ENCODE measurements at regions not wholly inside any gene's neighbourhood (a gene's known extent, or its start where the extent isn't known, plus 50 kb on each side); places are given as distances from the start of the nearest gene placed in this dataset.
"Not testable (repeated sequence)": the region's sequence is repeated elsewhere in the genome, so short reads cannot be mapped to it uniquely, and the experiment has no call there.

DNA sequence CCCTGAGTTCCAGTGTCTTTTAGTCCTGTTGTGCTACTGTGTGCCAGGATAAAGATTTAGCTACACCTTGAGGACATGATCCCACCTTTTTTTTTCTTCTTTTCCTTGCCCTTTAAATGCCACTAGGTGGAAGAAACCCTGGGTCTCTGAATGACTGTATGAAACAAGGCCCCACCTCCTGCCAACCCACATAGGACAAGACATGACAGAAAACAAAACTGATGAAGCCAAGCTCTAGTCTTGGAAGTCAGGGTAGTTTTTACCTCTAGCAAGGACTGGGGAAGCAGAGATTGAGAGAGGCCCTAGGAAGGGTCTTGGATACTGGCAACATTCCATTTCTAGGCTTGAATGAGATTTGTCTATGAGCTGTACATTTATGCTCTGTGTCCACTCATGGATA is 410.7 kb downstream of the MIAT start:
- no peak for DNase-seq (ENCODE audit: low read depth in 6 of 9, low spot score in 9 of 9)
- Histone ChIP-seq H3K27me3 (ENCODE audit: control insufficient read depth in 2 of 2, insufficient read depth in 1 of 2, low read length in 1 of 2) (no peaks in the 10 kb centered on the region), H3K4me1 (ENCODE audit: control insufficient read depth in 2 of 2, insufficient read depth in 2 of 2, low read length in 2 of 2) (no peaks in the 10 kb centered on the region), H3K9me3 (ENCODE audit: control insufficient read depth in 2 of 2, insufficient read depth in 1 of 2, low read length in 1 of 2) (no peaks in the 10 kb centered on the region), H3K36me3 (ENCODE audit: control insufficient read depth in 2 of 2, insufficient read depth in 2 of 2, low read length in 1 of 2) (no peaks in the 10 kb centered on the region), H3K27ac (ENCODE audit: low read depth in 1 of 2, low read length in 1 of 2) (no peak overlapping the region), H3K4me3 (ENCODE audit: low read length in 2 of 2) (no peak overlapping the region)

DNA sequence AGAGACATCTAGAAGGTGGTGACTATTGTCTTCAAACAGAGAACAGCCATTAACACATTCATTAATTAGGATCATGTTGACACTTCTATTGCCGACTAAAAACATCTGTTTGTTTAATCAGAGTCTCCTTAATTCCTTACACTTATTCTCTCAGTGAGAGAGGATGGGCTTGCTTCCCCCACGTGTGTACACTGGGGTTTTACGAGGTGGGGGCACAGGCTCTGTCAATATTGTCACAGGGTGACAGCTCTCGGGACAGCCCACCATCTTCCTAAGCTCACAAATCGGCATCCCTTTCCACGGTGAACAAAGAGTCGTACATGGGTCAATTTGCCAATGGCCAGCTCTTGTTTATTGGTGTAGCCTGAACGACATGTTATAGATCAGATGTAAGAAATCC is 413.2 kb downstream of the MIAT start:
- WGBS = 44% methylated on average over 8 of the region's 8 CpGs
- Histone ChIP-seq H3K27me3 (ENCODE audit: control insufficient read depth in 2 of 2, insufficient read depth in 1 of 2, low read length in 1 of 2) (no peaks in the 10 kb centered on the region), H3K9me3 (ENCODE audit: control insufficient read depth in 2 of 2, insufficient read depth in 1 of 2, low read length in 1 of 2) (no peaks in the 10 kb centered on the region), H3K36me3 (ENCODE audit: control insufficient read depth in 2 of 2, insufficient read depth in 2 of 2, low read length in 1 of 2) (no peaks in the 10 kb centered on the region), H3K27ac (ENCODE audit: low read depth in 1 of 2, low read length in 1 of 2) (no peak overlapping the region), H3K4me1 (ENCODE audit: control insufficient read depth in 2 of 2, insufficient read depth in 2 of 2, low read length in 2 of 2) (no peaks in the 10 kb centered on the region), H3K4me3 (ENCODE audit: low read length in 2 of 2) (no peak overlapping the region)
- DNase-seq (ENCODE audit: low read depth in 6 of 9, low spot score in 9 of 9) = no peak

- Histone ChIP-seq H3K36me3 (ENCODE audit: control insufficient read depth in 2 of 2, insufficient read depth in 2 of 2, low read length in 1 of 2) (no peaks in the 10 kb centered on the region), H3K27me3 (ENCODE audit: control insufficient read depth in 2 of 2, insufficient read depth in 1 of 2, low read length in 1 of 2) (no peaks in the 10 kb centered on the region), H3K4me1 (ENCODE audit: control insufficient read depth in 2 of 2, insufficient read depth in 2 of 2, low read length in 2 of 2) (no peaks in the 10 kb centered on the region), H3K4me3 (ENCODE audit: low read length in 2 of 2) (no peak overlapping the region), H3K27ac (ENCODE audit: low read depth in 1 of 2, low read length in 1 of 2) (no peak overlapping the region), H3K9me3 (ENCODE audit: control insufficient read depth in 2 of 2, insufficient read depth in 1 of 2, low read length in 1 of 2) (no peaks in the 10 kb centered on the region)
- WGBS = 88% methylated on average over 12 of the region's 12 CpGs
- DNase-seq (ENCODE audit: low read depth in 6 of 9, low spot score in 9 of 9) = no peak
Observed at GRCh38 chr22:27073601-27074425, 416.4 kb downstream of the MIAT start.

GRCh38 chr22:27075028-27075678 is 417.8 kb downstream of the MIAT start:
- no peak overlapping the region for H3K27ac ChIP-seq (ENCODE audit: low read depth in 1 of 2, low read length in 1 of 2)
- H3K4me3 ChIP-seq (ENCODE audit: low read length in 2 of 2) = no peak overlapping the region
- H3K9me3 ChIP-seq (ENCODE audit: control insufficient read depth in 2 of 2, insufficient read depth in 1 of 2, low read length in 1 of 2) = no peaks in the 10 kb centered on the region
- peak in 3 of 9 donors; percentile 3 to 6 (median 3) for DNase-seq (ENCODE audit: low read depth in 6 of 9, low spot score in 9 of 9)
- H3K4me1 ChIP-seq (ENCODE audit: control insufficient read depth in 2 of 2, insufficient read depth in 2 of 2, low read length in 2 of 2) = no peaks in the 10 kb centered on the region
- H3K27me3 ChIP-seq (ENCODE audit: control insufficient read depth in 2 of 2, insufficient read depth in 1 of 2, low read length in 1 of 2) = no peaks in the 10 kb centered on the region
- H3K36me3 ChIP-seq (ENCODE audit: control insufficient read depth in 2 of 2, insufficient read depth in 2 of 2, low read length in 1 of 2) = no peaks in the 10 kb centered on the region
- 67% methylated on average over 6 of the region's 6 CpGs for WGBS

GRCh38 chr22:27075891-27076290 is 418.5 kb downstream of the MIAT start:
- no peaks in the 10 kb centered on the region for H3K9me3 ChIP-seq (ENCODE audit: control insufficient read depth in 2 of 2, insufficient read depth in 1 of 2, low read length in 1 of 2)
- H3K27ac ChIP-seq (ENCODE audit: low read depth in 1 of 2, low read length in 1 of 2) = no peak overlapping the region
- H3K4me1 ChIP-seq (ENCODE audit: control insufficient read depth in 2 of 2, insufficient read depth in 2 of 2, low read length in 2 of 2) = no peaks in the 10 kb centered on the region
- H3K36me3 ChIP-seq (ENCODE audit: control insufficient read depth in 2 of 2, insufficient read depth in 2 of 2, low read length in 1 of 2) = no peaks in the 10 kb centered on the region
- no peak for DNase-seq (ENCODE audit: low read depth in 6 of 9, low spot score in 9 of 9)
- no peak overlapping the region for H3K4me3 ChIP-seq (ENCODE audit: low read length in 2 of 2)
- 42% methylated on average over 7 of the region's 7 CpGs for WGBS
- no peaks in the 10 kb centered on the region for H3K27me3 ChIP-seq (ENCODE audit: control insufficient read depth in 2 of 2, insufficient read depth in 1 of 2, low read length in 1 of 2)

- H3K27me3 ChIP-seq (ENCODE audit: control insufficient read depth in 2 of 2, insufficient read depth in 1 of 2, low read length in 1 of 2); H3K4me1 ChIP-seq (ENCODE audit: control insufficient read depth in 2 of 2, insufficient read depth in 2 of 2, low read length in 2 of 2); H3K9me3 ChIP-seq (ENCODE audit: control insufficient read depth in 2 of 2, insufficient read depth in 1 of 2, low read length in 1 of 2); H3K36me3 ChIP-seq (ENCODE audit: control insufficient read depth in 2 of 2, insufficient read depth in 2 of 2, low read length in 1 of 2); H3K4me3 ChIP-seq (ENCODE audit: low read length in 2 of 2); DNase-seq (ENCODE audit: low read depth in 6 of 9, low spot score in 9 of 9); H3K27ac ChIP-seq (ENCODE audit: low read depth in 1 of 2, low read length in 1 of 2): not testable (repeated sequence)
- WGBS = 91% methylated on average over 3 of the region's 3 CpGs
Observed at GRCh38 chr22:27078064-27078463, 420.7 kb downstream of the MIAT start.

DNA sequence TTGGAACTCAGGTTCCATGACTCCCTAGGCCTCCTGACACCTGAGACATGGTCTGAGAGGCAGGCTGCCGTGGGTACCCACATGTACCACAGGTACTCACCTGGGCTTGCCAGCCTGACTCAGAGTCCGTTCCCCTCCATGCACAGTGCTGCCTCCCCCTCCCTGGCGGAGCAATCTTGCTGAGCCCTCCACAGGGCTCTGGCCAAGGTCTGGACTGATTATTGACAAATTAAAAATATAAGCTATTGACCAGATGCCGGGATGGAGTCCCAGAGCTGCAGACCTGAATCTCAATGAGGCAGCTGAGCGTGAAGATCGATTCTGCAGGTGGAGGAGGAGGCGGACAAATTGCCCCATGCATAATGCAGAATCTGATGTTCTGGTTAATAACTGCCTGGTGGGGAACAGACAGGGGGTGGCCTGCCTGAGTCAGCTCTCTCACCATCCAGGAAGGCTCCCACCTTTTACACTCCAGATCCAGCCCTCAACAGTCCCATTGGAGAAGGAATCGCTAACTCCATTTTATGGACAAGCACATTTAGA is 422.7 kb downstream of the MIAT start:
- no peak overlapping the region for H3K27ac ChIP-seq (ENCODE audit: low read depth in 1 of 2, low read length in 1 of 2)
- no peak overlapping the region for H3K4me3 ChIP-seq (ENCODE audit: low read length in 2 of 2)
- no peaks in the 10 kb centered on the region for H3K4me1 ChIP-seq (ENCODE audit: control insufficient read depth in 2 of 2, insufficient read depth in 2 of 2, low read length in 2 of 2)
- H3K27me3 ChIP-seq (ENCODE audit: control insufficient read depth in 2 of 2, insufficient read depth in 1 of 2, low read length in 1 of 2) = no peaks in the 10 kb centered on the region
- WGBS = 91% methylated on average over 8 of the region's 8 CpGs
- DNase-seq (ENCODE audit: low read depth in 6 of 9, low spot score in 9 of 9) = no peak
- H3K9me3 ChIP-seq (ENCODE audit: control insufficient read depth in 2 of 2, insufficient read depth in 1 of 2, low read length in 1 of 2) = no peaks in the 10 kb centered on the region
- H3K36me3 ChIP-seq (ENCODE audit: control insufficient read depth in 2 of 2, insufficient read depth in 2 of 2, low read length in 1 of 2) = no peaks in the 10 kb centered on the region

DNA sequence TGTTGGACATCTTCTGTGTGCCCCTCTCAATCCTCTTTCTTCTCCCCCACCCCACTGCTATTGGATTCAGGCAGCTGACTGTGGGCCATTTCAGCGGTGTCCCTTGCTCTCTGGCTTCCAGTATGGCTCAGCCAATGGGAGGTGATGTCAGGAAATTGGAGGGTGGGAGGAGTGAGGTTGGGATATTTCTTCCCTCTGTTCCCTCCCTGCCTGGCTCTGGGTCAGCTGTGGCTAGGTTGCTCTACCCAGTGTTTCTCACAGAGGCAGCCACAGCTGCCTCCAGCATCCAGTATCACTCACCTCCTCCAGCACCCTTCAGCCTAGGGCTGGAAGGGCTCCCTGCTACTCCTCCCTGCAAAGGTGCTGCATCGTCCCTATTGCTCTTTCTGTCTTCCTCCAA is 423.5 kb downstream of the MIAT start:
- H3K27me3 ChIP-seq (ENCODE audit: control insufficient read depth in 2 of 2, insufficient read depth in 1 of 2, low read length in 1 of 2) = no peaks in the 10 kb centered on the region
- H3K4me1 ChIP-seq (ENCODE audit: control insufficient read depth in 2 of 2, insufficient read depth in 2 of 2, low read length in 2 of 2) = no peaks in the 10 kb centered on the region
- 67% methylated on average over 2 of the region's 2 CpGs for WGBS
- DNase-seq (ENCODE audit: low read depth in 6 of 9, low spot score in 9 of 9) = no peak
- no peaks in the 10 kb centered on the region for H3K9me3 ChIP-seq (ENCODE audit: control insufficient read depth in 2 of 2, insufficient read depth in 1 of 2, low read length in 1 of 2)
- H3K27ac ChIP-seq (ENCODE audit: low read depth in 1 of 2, low read length in 1 of 2) = no peak overlapping the region
- H3K4me3 ChIP-seq (ENCODE audit: low read length in 2 of 2) = no peak overlapping the region
- H3K36me3 ChIP-seq (ENCODE audit: control insufficient read depth in 2 of 2, insufficient read depth in 2 of 2, low read length in 1 of 2) = no peaks in the 10 kb centered on the region

DNA sequence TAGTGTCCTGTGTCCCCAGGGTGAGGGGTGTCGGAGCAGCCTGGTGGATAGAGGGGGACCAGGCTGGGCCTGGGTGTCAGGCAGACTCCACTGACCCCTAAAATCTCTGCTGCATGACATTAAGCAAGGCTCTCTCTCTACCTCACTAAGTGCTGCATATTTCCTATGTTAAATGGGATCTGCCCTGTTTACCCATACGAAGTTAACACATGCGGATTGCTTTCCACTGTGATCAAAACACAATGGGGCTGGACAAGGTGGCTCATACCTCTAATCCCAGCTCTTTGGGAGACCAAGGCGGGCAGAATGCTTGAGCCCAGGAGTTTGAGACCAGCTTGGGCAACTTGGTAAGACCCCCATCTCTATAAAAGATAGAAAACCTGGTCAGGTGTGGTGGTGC is 426.2 kb downstream of the MIAT start:
- 85% methylated on average over 4 of the region's 4 CpGs for WGBS
- DNase-seq (ENCODE audit: low read depth in 6 of 9, low spot score in 9 of 9) = no peak
- H3K4me1 ChIP-seq (ENCODE audit: control insufficient read depth in 2 of 2, insufficient read depth in 2 of 2, low read length in 2 of 2) = no peaks in the 10 kb centered on the region
- no peak overlapping the region for H3K27ac ChIP-seq (ENCODE audit: low read depth in 1 of 2, low read length in 1 of 2)
- no peaks in the 10 kb centered on the region for H3K36me3 ChIP-seq (ENCODE audit: control insufficient read depth in 2 of 2, insufficient read depth in 2 of 2, low read length in 1 of 2)
- no peak overlapping the region for H3K4me3 ChIP-seq (ENCODE audit: low read length in 2 of 2)
- H3K9me3 ChIP-seq (ENCODE audit: control insufficient read depth in 2 of 2, insufficient read depth in 1 of 2, low read length in 1 of 2) = no peaks in the 10 kb centered on the region
- no peaks in the 10 kb centered on the region for H3K27me3 ChIP-seq (ENCODE audit: control insufficient read depth in 2 of 2, insufficient read depth in 1 of 2, low read length in 1 of 2)
